Fibroblast of skin of abdomen (primary cell): ENCODE measurements at regions not wholly inside any gene's neighbourhood (a gene's known extent, or its start where the extent isn't known, plus 50 kb on each side); places are given as distances from the start of the nearest gene placed in this dataset.

Source experiments
- DNase-seq: peaks from one replicate; pipeline ENCODE4 v3.0.0-alpha.2; 2013

GRCh38 chr18:38420611-38421010 is 855.0 kb upstream of the CELF4 start:
- no peak for DNase-seq

GRCh38 chr18:38415811-38416210 is 850.2 kb upstream of the CELF4 start:
- DNase-seq: no peak

- DNase-seq: no peak
These were observed 847.6 kb upstream of the CELF4 start for GRCh38 chr18:38413193-38413592.

GRCh38 chr18:38406607-38407006 is 841.0 kb upstream of the CELF4 start:
- DNase-seq: no peak

- DNase-seq: no peak
These were observed 836.9 kb upstream of the CELF4 start for GRCh38 chr18:38402509-38402908.

GRCh38 chr18:38397094-38397493 is 831.5 kb upstream of the CELF4 start:
- no peak for DNase-seq

- DNase-seq: no peak
These were observed 820.5 kb upstream of the CELF4 start for GRCh38 chr18:38386146-38386545.

GRCh38 chr18:38369772-38370690 is 804.4 kb upstream of the CELF4 start:
- DNase-seq: no peak

GRCh38 chr18:38368886-38369285 is 803.3 kb upstream of the CELF4 start:
- DNase-seq: no peak

GRCh38 chr18:38368246-38368645 is 802.6 kb upstream of the CELF4 start:
- DNase-seq: no peak

GRCh38 chr18:38367473-38367872 is 801.9 kb upstream of the CELF4 start:
- DNase-seq: no peak

GRCh38 chr18:38362286-38362792 is 796.7 kb upstream of the CELF4 start:
- DNase-seq: no peak

GRCh38 chr18:38358805-38359657 is 793.4 kb upstream of the CELF4 start:
- no peak for DNase-seq

GRCh38 chr18:38353149-38353548 is 787.6 kb upstream of the CELF4 start:
- DNase-seq: no peak

GRCh38 chr18:38350141-38350540 is 784.5 kb upstream of the CELF4 start:
- DNase-seq: no peak

- no peak for DNase-seq
These were observed 765.0 kb upstream of the CELF4 start for GRCh38 chr18:38330573-38330972.

- no peak for DNase-seq
These were observed 763.5 kb upstream of the CELF4 start for GRCh38 chr18:38329145-38329544.

- no peak for DNase-seq
These were observed 756.6 kb upstream of the CELF4 start for GRCh38 chr18:38322206-38322605.

- no peak for DNase-seq
These were observed 755.7 kb upstream of the CELF4 start for GRCh38 chr18:38321262-38321661.

GRCh38 chr18:38318416-38318815 is 752.8 kb upstream of the CELF4 start:
- no peak for DNase-seq

GRCh38 chr18:38313831-38314230 is 748.2 kb upstream of the CELF4 start:
- no peak for DNase-seq

- DNase-seq: no peak
These were observed 746.9 kb upstream of the CELF4 start for GRCh38 chr18:38312532-38312931.

GRCh38 chr18:38310936-38311335 is 745.3 kb upstream of the CELF4 start:
- DNase-seq: no peak
